ENCODE measurements at regions not wholly inside any gene's neighbourhood (a gene's known extent, or its start where the extent isn't known, plus 50 kb on each side); places are given as distances from the start of the nearest gene placed in this dataset.
"Not testable (repeated sequence)": the region's sequence is repeated elsewhere in the genome, so short reads cannot be mapped to it uniquely, and the experiment has no call there.

- DNase-seq (ENCODE audit: low spot score in 2 of 2): no peak
- no peak overlapping the region for H3K4me3 ChIP-seq
- H3K27me3 ChIP-seq: no peaks in the 10 kb centered on the region
- intact Hi-C loops (cut with DNase I): no loop called here
- no peak overlapping the region for H3K27ac ChIP-seq
- no peaks in the 10 kb centered on the region for H3K9me3 ChIP-seq
- no peaks in the 10 kb centered on the region for H3K4me1 ChIP-seq
- H3K36me3 ChIP-seq: no peaks in the 10 kb centered on the region
- no peak for TF ChIP-seq CTCF (IDR thresholded peaks at IDR 0.05)
Observed at GRCh38 chr6:146980900-146981329, 223.3 kb upstream of the STXBP5 start.

GRCh38 chr6:146981981-146982380 is 222.2 kb upstream of the STXBP5 start:
- Histone ChIP-seq H3K27ac (no peak overlapping the region), H3K9me3 (peaks cover 0 to 1% of the 10 kb centered on the region in 2 donors), H3K4me1 (no peaks in the 10 kb centered on the region), H3K36me3 (no peaks in the 10 kb centered on the region), H3K27me3 (no peaks in the 10 kb centered on the region), H3K4me3 (no peak overlapping the region)
- no peak for DNase-seq (ENCODE audit: low spot score in 2 of 2)
- intact Hi-C loops (cut with DNase I): no loop called here
- TF ChIP-seq CTCF (IDR thresholded peaks at IDR 0.05): no peak

DNA sequence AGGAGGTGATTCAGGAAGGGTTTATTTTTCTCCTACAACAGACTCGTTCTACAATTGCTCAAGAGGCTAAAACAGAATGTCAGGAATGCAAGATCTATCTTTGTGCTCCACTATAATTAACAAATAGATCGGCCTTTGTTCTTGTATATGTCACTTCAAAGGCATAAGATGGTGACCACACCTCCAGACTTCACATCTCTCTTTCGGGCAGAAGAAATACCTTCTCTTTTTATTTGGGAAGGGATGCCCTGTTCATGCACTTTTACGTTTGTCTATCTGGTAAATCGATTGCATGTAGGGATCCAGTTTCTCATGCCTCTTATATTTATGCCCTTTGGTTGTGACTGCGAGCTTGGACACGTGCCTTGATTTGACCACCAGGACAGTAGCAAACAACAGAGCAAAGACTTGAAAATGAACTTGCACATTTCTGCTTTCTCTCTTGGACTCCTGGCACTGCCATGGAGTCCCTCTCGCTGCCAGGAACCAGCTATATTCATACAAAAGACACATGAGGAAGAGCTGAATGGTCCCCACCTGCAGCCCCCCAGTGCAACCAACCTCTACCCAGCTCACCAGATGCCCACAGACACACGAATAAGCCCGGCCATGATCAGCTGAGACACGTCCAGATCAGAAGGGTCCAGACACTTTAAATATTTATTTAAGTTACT is 219.8 kb upstream of the STXBP5 start:
- Histone ChIP-seq H3K27ac (no peak overlapping the region), H3K27me3 (no peaks in the 10 kb centered on the region), H3K4me3 (no peak overlapping the region), H3K36me3 (no peaks in the 10 kb centered on the region), H3K4me1 (no peaks in the 10 kb centered on the region), H3K9me3 (peaks cover 0 to 5% of the 10 kb centered on the region in 2 donors)
- intact Hi-C loops (cut with DNase I): no loop called here
- no peak for TF ChIP-seq CTCF (IDR thresholded peaks at IDR 0.05)
- DNase-seq (ENCODE audit: low spot score in 2 of 2): no peak

- no peak for TF ChIP-seq CTCF (IDR thresholded peaks at IDR 0.05)
- Histone ChIP-seq H3K4me3 (no peak overlapping the region), H3K4me1 (no peaks in the 10 kb centered on the region), H3K36me3 (no peaks in the 10 kb centered on the region), H3K9me3 (peaks cover 0 to 5% of the 10 kb centered on the region in 2 donors), H3K27ac (no peak overlapping the region), H3K27me3 (no peaks in the 10 kb centered on the region)
- DNase-seq (ENCODE audit: low spot score in 2 of 2): no peak
- intact Hi-C loops (cut with DNase I): no loop called here
Observed at GRCh38 chr6:146985111-146985510, 219.1 kb upstream of the STXBP5 start.

- H3K27ac ChIP-seq: no peak overlapping the region
- peaks cover 0 to 5% of the 10 kb centered on the region in 2 donors for H3K9me3 ChIP-seq
- no peaks in the 10 kb centered on the region for H3K27me3 ChIP-seq
- DNase-seq (ENCODE audit: low spot score in 2 of 2): no peak
- H3K4me1 ChIP-seq: no peaks in the 10 kb centered on the region
- no peak overlapping the region for H3K4me3 ChIP-seq
- H3K36me3 ChIP-seq: no peaks in the 10 kb centered on the region
- no peak for TF ChIP-seq CTCF (IDR thresholded peaks at IDR 0.05)
- intact Hi-C loops (cut with DNase I): no loop called here
Observed at GRCh38 chr6:146985966-146986365, 218.3 kb upstream of the STXBP5 start.

GRCh38 chr6:146987938-146988337 is 216.3 kb upstream of the STXBP5 start:
- intact Hi-C loops (cut with DNase I); H3K4me3 ChIP-seq; H3K27me3 ChIP-seq; H3K4me1 ChIP-seq; DNase-seq (ENCODE audit: low spot score in 2 of 2); H3K27ac ChIP-seq; H3K36me3 ChIP-seq; H3K9me3 ChIP-seq: not testable (repeated sequence)

Measured in ascending aorta (tissue), 2 donors.